Liver (tissue), 8 donors: ENCODE measurements at regions not wholly inside any gene's neighbourhood (a gene's known extent, or its start where the extent isn't known, plus 50 kb on each side); places are given as distances from the start of the nearest gene placed in this dataset.

Experiments
- DNase-seq: peaks from one replicate; pipeline ENCODE4 v3.0.0-alpha.2; 2017; ENCODE audit warnings: low spot score
- H3K27ac ChIP-seq, 2 donors: one replicate each; pipeline ENCODE4 v1.7.0; 2013; ENCODE audit warnings: inconsistent platforms in 2 of 2, low read length in 2 of 2, control low read depth in 1 of 2, low read depth in 1 of 2, mild to moderate bottlenecking in 1 of 2
- H3K27me3 ChIP-seq, 4 donors: one replicate each; pipeline versions ENCODE4 v1.6.1 to v1.7.0; 2013; ENCODE audit warnings: low read length in 3 of 4, inconsistent platforms in 1 of 4, mild to moderate bottlenecking in 1 of 4, moderate library complexity in 1 of 4; ENCODE audit not compliant: control insufficient read depth in 4 of 4, insufficient read depth in 4 of 4
- H3K36me3 ChIP-seq, 4 donors: one replicate each; pipeline versions ENCODE4 v1.6.1 to v1.7.0; 2013; ENCODE audit warnings: low read length in 3 of 4, mild to moderate bottlenecking in 3 of 4, low read depth in 1 of 4, moderate library complexity in 1 of 4; ENCODE audit not compliant: control insufficient read depth in 4 of 4, insufficient read depth in 3 of 4
- H3K4me1 ChIP-seq, 4 donors: one replicate each; pipeline versions ENCODE4 v1.6.1 to v1.7.0; 2013; ENCODE audit warnings: low read length in 3 of 4, mild to moderate bottlenecking in 3 of 4, moderate library complexity in 1 of 4; ENCODE audit not compliant: control insufficient read depth in 4 of 4, insufficient read depth in 4 of 4
- H3K4me3 ChIP-seq, 3 donors: one replicate each; pipeline versions ENCODE4 v1.6.1 to v1.7.0; 2013; ENCODE audit warnings: low read length in 3 of 3, control low read depth in 1 of 3, low read depth in 1 of 3, mild to moderate bottlenecking in 1 of 3
- H3K9ac ChIP-seq, 2 donors: one replicate each; pipeline ENCODE4 v1.7.0; 2013; ENCODE audit warnings: low read length in 2 of 2, mild to moderate bottlenecking in 2 of 2, moderate library complexity in 2 of 2, control low read depth in 1 of 2, low read depth in 1 of 2
- H3K9me3 ChIP-seq, 4 donors: one replicate each; pipeline versions ENCODE4 v1.6.1 to v1.7.0; 2013; ENCODE audit warnings: low read length in 3 of 4; ENCODE audit not compliant: control insufficient read depth in 4 of 4
- EGR1 ChIP-seq, 2 donors: IDR thresholded peaks; 2 replicates each; pipeline ENCODE4 v1.6.1; 2016 to 2018; ENCODE audit warnings: antibody characterized with exemption in 2 of 2, low read depth in 2 of 2
- FOXA2 ChIP-seq: IDR thresholded peaks from 2 replicates; pipeline ENCODE4 v1.6.1; 2016; ENCODE audit warnings: antibody characterized with exemption
- HNF4A ChIP-seq, 2 donors: conservative IDR thresholded peaks; 2 replicates each; pipeline ENCODE4 v1.6.1; 2016; ENCODE audit warnings: antibody characterized with exemption in 2 of 2, mild to moderate bottlenecking in 2 of 2
- HNF4G ChIP-seq: IDR thresholded peaks from 2 replicates; pipeline ENCODE4 v1.6.1; 2016; ENCODE audit warnings: antibody characterized with exemption
- JUND ChIP-seq, 2 donors: IDR thresholded peaks; 2 replicates each; pipeline ENCODE4 v1.6.1; 2016; ENCODE audit warnings: antibody characterized with exemption in 2 of 2
- RAD21 ChIP-seq, 2 donors: IDR thresholded peaks; 2 replicates each; pipeline ENCODE4 v1.6.1; 2016; ENCODE audit warnings: antibody characterized with exemption in 2 of 2, mild to moderate bottlenecking in 2 of 2
- SP1 ChIP-seq: IDR thresholded peaks from 2 replicates; pipeline ENCODE4 v1.6.1; 2018; ENCODE audit warnings: antibody characterized with exemption, mild to moderate bottlenecking
- TAF1 ChIP-seq: conservative IDR thresholded peaks from 2 replicates; pipeline ENCODE4 v1.6.1; 2016; ENCODE audit warnings: antibody characterized with exemption, mild to moderate bottlenecking
- WGBS: extraction: QIAGEN DNeasy Blood & Tissue Kit; methylation state at CpG from one replicate; pipeline ENCODE4 v1.1.7; 2013; 5-methylcytosine and 5-hydroxymethylcytosine counted together
- TF ChIP-seq, protein P1 (sequence below): fragments of 150-350 bp; IDR thresholded peaks from 2 replicates; pipeline ENCODE4 v1.5.1; 2017; ENCODE audit warnings: improper control_type of control experiment, low read depth, low read length; ENCODE audit not compliant: missing input control
- TF ChIP-seq, protein P2 (sequence below): IDR thresholded peaks from 2 replicates; pipeline ENCODE4 v1.6.1; 2016; ENCODE audit warnings: antibody characterized with exemption
- TF ChIP-seq, protein P3 (sequence below): IDR thresholded peaks from 2 replicates; pipeline ENCODE4 v1.6.1; 2016; ENCODE audit warnings: antibody characterized with exemption
- donor health status: healthy.
- donor health status: healthy.
- donor health status: healthy.
- donor health status: healthy.
- donor health status: healthy.

DNA sequence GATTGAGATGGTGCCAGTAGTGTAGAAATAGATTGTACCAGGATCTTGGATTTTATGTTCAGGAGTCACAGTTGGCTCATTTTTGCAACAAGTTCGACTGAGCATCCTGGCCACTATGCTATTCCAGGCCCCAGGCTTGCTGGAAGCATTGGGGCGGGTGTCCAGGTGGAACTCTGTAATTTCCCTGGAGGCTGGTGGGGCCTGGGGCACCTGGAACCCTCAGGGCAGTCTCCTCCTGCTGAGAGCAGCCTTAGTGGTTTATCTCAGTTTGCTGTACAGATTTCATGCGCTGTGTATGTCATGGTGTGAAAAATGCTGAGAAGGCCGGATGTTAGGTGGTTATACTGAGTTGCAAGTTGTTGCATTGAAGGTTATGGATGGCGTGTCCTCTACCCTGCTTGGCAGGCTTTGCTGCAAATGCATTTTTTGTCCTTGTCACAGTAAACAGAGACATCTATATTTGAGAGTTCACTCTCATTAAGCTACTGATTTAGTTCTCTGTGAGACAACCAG is 135.1 kb upstream of the MYLIP start (continued):
- TF ChIP-seq, protein P1, sequence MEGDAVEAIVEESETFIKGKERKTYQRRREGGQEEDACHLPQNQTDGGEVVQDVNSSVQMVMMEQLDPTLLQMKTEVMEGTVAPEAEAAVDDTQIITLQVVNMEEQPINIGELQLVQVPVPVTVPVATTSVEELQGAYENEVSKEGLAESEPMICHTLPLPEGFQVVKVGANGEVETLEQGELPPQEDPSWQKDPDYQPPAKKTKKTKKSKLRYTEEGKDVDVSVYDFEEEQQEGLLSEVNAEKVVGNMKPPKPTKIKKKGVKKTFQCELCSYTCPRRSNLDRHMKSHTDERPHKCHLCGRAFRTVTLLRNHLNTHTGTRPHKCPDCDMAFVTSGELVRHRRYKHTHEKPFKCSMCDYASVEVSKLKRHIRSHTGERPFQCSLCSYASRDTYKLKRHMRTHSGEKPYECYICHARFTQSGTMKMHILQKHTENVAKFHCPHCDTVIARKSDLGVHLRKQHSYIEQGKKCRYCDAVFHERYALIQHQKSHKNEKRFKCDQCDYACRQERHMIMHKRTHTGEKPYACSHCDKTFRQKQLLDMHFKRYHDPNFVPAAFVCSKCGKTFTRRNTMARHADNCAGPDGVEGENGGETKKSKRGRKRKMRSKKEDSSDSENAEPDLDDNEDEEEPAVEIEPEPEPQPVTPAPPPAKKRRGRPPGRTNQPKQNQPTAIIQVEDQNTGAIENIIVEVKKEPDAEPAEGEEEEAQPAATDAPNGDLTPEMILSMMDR = no peak

DNA sequence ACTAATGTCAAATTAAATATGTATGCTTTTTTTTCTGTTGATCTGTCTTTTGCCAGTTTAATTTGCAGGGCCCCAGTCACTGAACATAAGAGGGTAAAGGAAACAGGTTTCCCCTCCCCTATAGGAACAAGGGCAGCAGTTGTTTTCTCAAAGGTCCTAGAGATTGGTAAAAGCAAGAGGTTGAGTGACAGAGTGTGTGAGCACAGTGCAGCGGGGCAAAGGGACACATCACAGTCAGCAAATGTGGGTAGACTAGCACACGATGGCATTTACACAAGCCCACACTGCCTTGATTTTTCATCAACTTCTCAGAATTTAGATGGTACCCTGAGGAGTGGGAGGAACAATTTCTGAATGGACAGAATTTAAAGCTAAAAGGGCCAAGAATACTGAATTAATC is 138.7 kb upstream of the MYLIP start:
- no peaks in the 10 kb centered on the region for H3K36me3 ChIP-seq
- no peaks in the 10 kb centered on the region for H3K9me3 ChIP-seq
- WGBS = 81% methylated on average over 2 of the region's 2 CpGs
- peaks cover 0 to 2% (median 0%) of the 10 kb centered on the region in 4 donors for H3K27me3 ChIP-seq
- TF ChIP-seq, protein P2, sequence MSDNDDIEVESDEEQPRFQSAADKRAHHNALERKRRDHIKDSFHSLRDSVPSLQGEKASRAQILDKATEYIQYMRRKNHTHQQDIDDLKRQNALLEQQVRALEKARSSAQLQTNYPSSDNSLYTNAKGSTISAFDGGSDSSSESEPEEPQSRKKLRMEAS = no peak
- TF ChIP-seq RAD21 (IDR thresholded peaks at IDR 0.05) = no peak
- TF ChIP-seq, protein P3, sequence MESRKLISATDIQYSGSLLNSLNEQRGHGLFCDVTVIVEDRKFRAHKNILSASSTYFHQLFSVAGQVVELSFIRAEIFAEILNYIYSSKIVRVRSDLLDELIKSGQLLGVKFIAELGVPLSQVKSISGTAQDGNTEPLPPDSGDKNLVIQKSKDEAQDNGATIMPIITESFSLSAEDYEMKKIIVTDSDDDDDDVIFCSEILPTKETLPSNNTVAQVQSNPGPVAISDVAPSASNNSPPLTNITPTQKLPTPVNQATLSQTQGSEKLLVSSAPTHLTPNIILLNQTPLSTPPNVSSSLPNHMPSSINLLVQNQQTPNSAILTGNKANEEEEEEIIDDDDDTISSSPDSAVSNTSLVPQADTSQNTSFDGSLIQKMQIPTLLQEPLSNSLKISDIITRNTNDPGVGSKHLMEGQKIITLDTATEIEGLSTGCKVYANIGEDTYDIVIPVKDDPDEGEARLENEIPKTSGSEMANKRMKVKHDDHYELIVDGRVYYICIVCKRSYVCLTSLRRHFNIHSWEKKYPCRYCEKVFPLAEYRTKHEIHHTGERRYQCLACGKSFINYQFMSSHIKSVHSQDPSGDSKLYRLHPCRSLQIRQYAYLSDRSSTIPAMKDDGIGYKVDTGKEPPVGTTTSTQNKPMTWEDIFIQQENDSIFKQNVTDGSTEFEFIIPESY = no peak
- H3K4me1 ChIP-seq = no peaks in the 10 kb centered on the region
- H3K4me3 ChIP-seq = no peak overlapping the region
- H3K9ac ChIP-seq = no peak overlapping the region
- no peak for DNase-seq
- no peak overlapping the region for H3K27ac ChIP-seq

DNA sequence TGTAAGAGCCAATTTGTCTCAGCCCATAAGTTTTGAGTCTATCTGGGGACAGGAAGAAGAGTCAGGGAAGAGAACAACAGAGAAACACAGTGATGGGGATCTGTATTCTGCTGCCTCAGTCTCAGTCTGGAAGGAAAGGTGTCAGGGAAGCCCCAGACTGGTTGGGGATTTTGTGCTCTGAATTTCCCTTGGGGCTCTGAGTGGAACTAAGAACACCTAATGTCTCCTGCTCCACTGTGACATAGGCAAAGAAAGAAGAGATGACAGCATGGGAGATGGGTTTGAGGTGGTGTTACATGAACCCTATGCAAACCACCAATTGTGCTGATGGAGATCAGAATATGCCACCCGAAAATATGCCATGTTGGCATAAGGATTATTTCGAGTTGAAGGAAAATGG is 139.5 kb upstream of the MYLIP start:
- TF ChIP-seq HNF4A (conservative IDR thresholded peaks at IDR 0.05) (no peak), EGR1 (IDR thresholded peaks at IDR 0.05; ENCODE audit: low read depth in 2 of 2) (no peak), TAF1 (no peak), JUND (IDR thresholded peaks at IDR 0.05) (no peak), HNF4G (no peak), FOXA2 (no peak), SP1 (no peak)
- TF ChIP-seq, protein P1 = no peak
- Histone ChIP-seq H3K4me3 (no peak overlapping the region), H3K9me3 (no peaks in the 10 kb centered on the region), H3K4me1 (no peaks in the 10 kb centered on the region), H3K36me3 (no peaks in the 10 kb centered on the region), H3K27me3 (peaks cover 0 to 2% (median 0%) of the 10 kb centered on the region in 4 donors), H3K9ac (no peak overlapping the region), H3K27ac (no peak overlapping the region)
- 88% methylated on average over 2 of the region's 2 CpGs for WGBS
- no peak for DNase-seq
